ENCODE measurements at regions not wholly inside any gene's neighbourhood (a gene's known extent, or its start where the extent isn't known, plus 50 kb on each side); places are given as distances from the start of the nearest gene placed in this dataset.

DNA sequence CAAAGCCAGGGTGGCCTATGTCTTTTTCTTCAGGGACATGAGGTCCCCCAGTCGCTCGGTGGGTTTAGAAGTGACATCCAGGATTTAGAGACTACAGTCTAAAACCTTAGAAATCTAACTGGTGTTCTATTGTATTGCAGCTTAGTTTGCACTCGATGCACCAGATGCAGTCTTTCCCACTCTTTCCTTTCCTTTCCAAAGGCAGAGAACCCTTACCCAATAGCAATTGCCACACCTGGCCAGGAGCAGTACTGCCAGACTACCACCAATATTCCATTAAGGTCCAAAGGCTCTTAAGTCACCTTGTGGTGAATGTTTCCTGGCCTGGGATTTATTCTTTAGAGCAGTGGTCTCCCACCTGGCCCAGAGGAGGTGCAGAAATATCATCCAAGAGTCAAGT lies 1068.8 kb downstream of the FAM133A start:
- Histone ChIP-seq H3K4me3 (ENCODE audit: insufficient read depth, low read length) (no peak overlapping the region), H3K36me3 (ENCODE audit: insufficient read depth, low read length) (no peaks in the 10 kb centered on the region), H2AFZ (ENCODE audit: low read length) (no peak overlapping the region), H3K79me2 (ENCODE audit: insufficient read depth, low read length) (no peaks in the 10 kb centered on the region), H4K20me1 (ENCODE audit: insufficient read depth, low read length) (no peaks in the 10 kb centered on the region), H3K27me3 (ENCODE audit: insufficient read depth, low read length) (no peaks in the 10 kb centered on the region), H3K4me1 (ENCODE audit: insufficient read depth, low read length) (no peaks in the 10 kb centered on the region), H3K4me2 (ENCODE audit: insufficient read depth, low read length) (no peak overlapping the region), H3K27ac (ENCODE audit: low read depth, low read length) (no peak overlapping the region), H3K9me3 (ENCODE audit: low read depth, low read length) (no peaks in the 10 kb centered on the region)
- TF ChIP-seq, protein P1, sequence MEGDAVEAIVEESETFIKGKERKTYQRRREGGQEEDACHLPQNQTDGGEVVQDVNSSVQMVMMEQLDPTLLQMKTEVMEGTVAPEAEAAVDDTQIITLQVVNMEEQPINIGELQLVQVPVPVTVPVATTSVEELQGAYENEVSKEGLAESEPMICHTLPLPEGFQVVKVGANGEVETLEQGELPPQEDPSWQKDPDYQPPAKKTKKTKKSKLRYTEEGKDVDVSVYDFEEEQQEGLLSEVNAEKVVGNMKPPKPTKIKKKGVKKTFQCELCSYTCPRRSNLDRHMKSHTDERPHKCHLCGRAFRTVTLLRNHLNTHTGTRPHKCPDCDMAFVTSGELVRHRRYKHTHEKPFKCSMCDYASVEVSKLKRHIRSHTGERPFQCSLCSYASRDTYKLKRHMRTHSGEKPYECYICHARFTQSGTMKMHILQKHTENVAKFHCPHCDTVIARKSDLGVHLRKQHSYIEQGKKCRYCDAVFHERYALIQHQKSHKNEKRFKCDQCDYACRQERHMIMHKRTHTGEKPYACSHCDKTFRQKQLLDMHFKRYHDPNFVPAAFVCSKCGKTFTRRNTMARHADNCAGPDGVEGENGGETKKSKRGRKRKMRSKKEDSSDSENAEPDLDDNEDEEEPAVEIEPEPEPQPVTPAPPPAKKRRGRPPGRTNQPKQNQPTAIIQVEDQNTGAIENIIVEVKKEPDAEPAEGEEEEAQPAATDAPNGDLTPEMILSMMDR (IDR thresholded peaks at IDR 0.05; ENCODE audit: extremely low read depth, low read depth, low read length): no peak
- DNase-seq (ENCODE audit: insufficient read length, low spot score, missing footprints): no peak

DNA sequence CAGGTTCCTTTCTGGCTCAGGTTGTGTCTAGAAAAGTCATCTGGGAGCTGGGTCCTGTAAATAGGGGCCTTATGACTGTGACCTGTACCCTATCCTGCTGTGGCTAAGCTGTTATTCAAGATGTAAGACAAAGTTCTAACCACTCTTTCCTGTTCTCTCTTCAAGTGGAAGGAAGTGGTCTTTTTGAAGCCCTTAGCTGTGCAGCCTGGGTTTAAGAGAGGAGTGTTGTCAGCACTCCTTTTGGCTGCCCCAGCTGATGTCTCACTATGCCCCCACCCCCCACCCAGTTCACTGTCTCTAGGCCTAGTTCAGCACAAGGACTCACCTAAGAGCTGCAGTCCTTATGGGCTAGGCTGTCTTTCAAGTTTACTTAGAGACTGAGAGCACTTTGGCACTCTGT lies 1069.5 kb downstream of the FAM133A start:
- H3K4me2 ChIP-seq (ENCODE audit: insufficient read depth, low read length): no peak overlapping the region
- no peak overlapping the region for H3K4me3 ChIP-seq (ENCODE audit: insufficient read depth, low read length)
- no peak overlapping the region for H2AFZ ChIP-seq (ENCODE audit: low read length)
- DNase-seq (ENCODE audit: insufficient read length, low spot score, missing footprints): no peak
- TF ChIP-seq, protein P1 (IDR thresholded peaks at IDR 0.05; ENCODE audit: extremely low read depth, low read depth, low read length): no peak
- no peaks in the 10 kb centered on the region for H4K20me1 ChIP-seq (ENCODE audit: insufficient read depth, low read length)
- H3K27ac ChIP-seq (ENCODE audit: low read depth, low read length): no peak overlapping the region
- no peaks in the 10 kb centered on the region for H3K36me3 ChIP-seq (ENCODE audit: insufficient read depth, low read length)
- no peaks in the 10 kb centered on the region for H3K79me2 ChIP-seq (ENCODE audit: insufficient read depth, low read length)
- H3K4me1 ChIP-seq (ENCODE audit: insufficient read depth, low read length): no peaks in the 10 kb centered on the region
- no peaks in the 10 kb centered on the region for H3K9me3 ChIP-seq (ENCODE audit: low read depth, low read length)
- no peaks in the 10 kb centered on the region for H3K27me3 ChIP-seq (ENCODE audit: insufficient read depth, low read length)

DNA sequence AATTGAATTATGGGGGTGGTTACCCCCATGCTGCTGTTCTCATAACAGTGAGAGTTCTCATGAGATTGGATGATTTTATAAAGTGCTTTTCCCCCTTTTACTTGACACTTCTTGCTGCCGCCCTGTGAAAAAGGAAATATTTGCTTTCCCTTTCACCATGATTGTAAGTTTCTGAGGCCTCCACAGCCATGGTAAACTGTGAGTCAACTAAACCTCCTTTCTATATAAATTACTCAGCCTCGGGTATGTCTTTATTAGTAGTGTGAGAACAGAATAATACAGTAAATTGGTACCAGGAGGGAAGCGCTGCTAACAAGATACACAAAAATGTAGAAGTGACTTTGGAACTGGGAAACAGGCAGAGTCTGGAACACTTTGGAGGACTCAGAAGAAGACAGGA lies 1070.8 kb downstream of the FAM133A start:
- Histone ChIP-seq H3K27ac (ENCODE audit: low read depth, low read length) (no peak overlapping the region), H3K36me3 (ENCODE audit: insufficient read depth, low read length) (no peaks in the 10 kb centered on the region), H3K27me3 (ENCODE audit: insufficient read depth, low read length) (no peaks in the 10 kb centered on the region), H2AFZ (ENCODE audit: low read length) (no peak overlapping the region), H3K9me3 (ENCODE audit: low read depth, low read length) (no peaks in the 10 kb centered on the region), H3K4me3 (ENCODE audit: insufficient read depth, low read length) (no peak overlapping the region), H3K79me2 (ENCODE audit: insufficient read depth, low read length) (no peaks in the 10 kb centered on the region), H4K20me1 (ENCODE audit: insufficient read depth, low read length) (no peaks in the 10 kb centered on the region), H3K4me2 (ENCODE audit: insufficient read depth, low read length) (no peak overlapping the region), H3K4me1 (ENCODE audit: insufficient read depth, low read length) (no peaks in the 10 kb centered on the region)
- TF ChIP-seq, protein P1 (IDR thresholded peaks at IDR 0.05; ENCODE audit: extremely low read depth, low read depth, low read length): no peak
- DNase-seq (ENCODE audit: insufficient read length, low spot score, missing footprints): no peak

DNA sequence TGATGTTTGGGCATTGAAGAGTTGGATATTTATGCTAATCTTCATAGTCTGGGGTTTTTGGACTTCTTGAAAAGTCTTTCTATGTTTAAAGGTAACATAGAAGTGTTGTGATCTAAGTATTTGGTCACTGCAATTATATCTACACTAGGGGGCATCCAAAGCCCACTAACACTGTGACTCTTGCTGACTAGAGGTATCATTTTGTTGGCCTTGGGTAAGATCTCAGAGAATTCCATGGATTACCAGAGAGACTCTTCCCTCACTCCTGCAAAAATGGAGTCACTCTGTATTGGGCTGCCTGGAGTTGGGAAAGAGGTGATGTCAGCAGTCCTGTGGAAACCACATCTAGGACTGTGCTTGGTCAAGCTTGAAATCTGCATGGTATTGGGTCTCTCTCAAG lies 1077.6 kb downstream of the FAM133A start:
- Histone ChIP-seq H2AFZ (ENCODE audit: low read length) (no peak overlapping the region), H3K4me2 (ENCODE audit: insufficient read depth, low read length) (no peak overlapping the region), H3K4me3 (ENCODE audit: insufficient read depth, low read length) (no peak overlapping the region), H3K27ac (ENCODE audit: low read depth, low read length) (no peak overlapping the region), H3K27me3 (ENCODE audit: insufficient read depth, low read length) (no peaks in the 10 kb centered on the region), H3K36me3 (ENCODE audit: insufficient read depth, low read length) (no peaks in the 10 kb centered on the region), H3K79me2 (ENCODE audit: insufficient read depth, low read length) (no peaks in the 10 kb centered on the region), H3K9me3 (ENCODE audit: low read depth, low read length) (no peaks in the 10 kb centered on the region), H4K20me1 (ENCODE audit: insufficient read depth, low read length) (no peaks in the 10 kb centered on the region), H3K4me1 (ENCODE audit: insufficient read depth, low read length) (no peaks in the 10 kb centered on the region)
- no peak for DNase-seq (ENCODE audit: insufficient read length, low spot score, missing footprints)
- TF ChIP-seq, protein P1 (IDR thresholded peaks at IDR 0.05; ENCODE audit: extremely low read depth, low read depth, low read length): no peak

Data from osteoblast (primary cell).